K562 (cell line): ENCODE measurements at regions not wholly inside any gene's neighbourhood (a gene's known extent, or its start where the extent isn't known, plus 50 kb on each side); places are given as distances from the start of the nearest gene placed in this dataset.

Source experiments
- ATAC-seq: fragments of 200-7000 bp; cut with Tn5 transposase; 3 replicates; pipeline ENCODE4 v1.9.1; 2020; ENCODE audit warnings: moderate library complexity
- BruUV-seq: library from RNA; stranded (reverse); fragments of 400-500 nt; replicated peaks from 2 replicates; lab custom pipeline; 2021; lab: Mats Ljungman, UMichigan
- CTCF ChIA-PET: fragments of 300-600 bp; formaldehyde crosslinking; extraction: SDS; loops from one replicate; lab custom pipeline; 2021; ENCODE audit warnings: low intra/inter-chr PET ratio; lab: Yijun Ruan, JAX
- POLR2A ChIA-PET: fragments of 300-600, 350-650 bp; sonication (Branson Sonifier 250); formaldehyde crosslinking; extraction: SDS; loops from one replicate; lab custom pipeline; 2021; ENCODE audit warnings: antibody characterized with exemption, inconsistent platforms; lab: Yijun Ruan, JAX
- DNase-seq, 4 experiments: peaks; one replicate each; pipeline versions ENCODE4 v3.0.0 to v3.0.0-alpha.2; 2011 to 2018; ENCODE audit warnings: low spot score in 3 of 4, mixed read lengths in 3 of 4; ENCODE audit errors: extremely low read depth in 1 of 4
- FAIRE-seq: peaks from 2 replicates; lab custom pipeline; 2011; peaks lifted over from hg19 to GRCh38; lab: Jason Lieb, UNC
- H2AFZ ChIP-seq: 2 replicates; pipeline ENCODE4 v1.6.0; 2011; ENCODE audit warnings: low read depth, low read length, control low read depth, inconsistent platforms
- H3K27ac ChIP-seq: fragments of 200-600 bp; 3 replicates; pipeline ENCODE4 v1.8.0; 2011; ENCODE audit warnings: low read depth, mild to moderate bottlenecking, control low read depth, inconsistent platforms, low read length, moderate library complexity, mixed read lengths; ENCODE audit errors: extremely low read depth
- H3K27me3 ChIP-seq, 2 experiments: fragments of 300-600 bp in 1 of 2; 2 replicates in 1 of 2; 3 replicates in 1 of 2; pipeline versions ENCODE4 v1.6.0 to v1.8.0; 2011; ENCODE audit warnings: inconsistent platforms in 2 of 2, low read length in 2 of 2, mild to moderate bottlenecking in 1 of 2, mixed read lengths in 1 of 2, moderate library complexity in 1 of 2; ENCODE audit not compliant: control insufficient read depth in 2 of 2, insufficient read depth in 2 of 2
- H3K36me3 ChIP-seq: fragments of 300-600 bp; 3 replicates; pipeline ENCODE4 v1.8.0; 2011; ENCODE audit warnings: mild to moderate bottlenecking, low read length, inconsistent platforms; ENCODE audit not compliant: control insufficient read depth, insufficient read depth
- H3K4me1 ChIP-seq, 2 experiments: fragments of 200-600 bp in 1 of 2; replicated peaks in 1 of 2; 2 replicates in 1 of 2; 3 replicates in 1 of 2; pipeline versions ENCODE4 v1.5.1 to v1.8.0; 2011; ENCODE audit warnings: inconsistent platforms in 2 of 2, low read length in 2 of 2, mild to moderate bottlenecking in 1 of 2, mixed read lengths in 1 of 2, moderate library complexity in 1 of 2; ENCODE audit not compliant: control insufficient read depth in 2 of 2, insufficient read depth in 2 of 2
- H3K4me2 ChIP-seq: 2 replicates; pipeline ENCODE4 v1.6.1; 2011; ENCODE audit warnings: low read length, control low read depth, inconsistent platforms, mixed read lengths; ENCODE audit not compliant: insufficient read depth
- H3K4me3 ChIP-seq: fragments of 200-600 bp; sonication (generic), shearing (Covaris generic); 2 replicates; pipeline ENCODE4 v1.5.1; 2016; ENCODE audit warnings: control low read depth, inconsistent platforms
- H3K79me2 ChIP-seq: fragments of 200-600 bp; 3 replicates; pipeline ENCODE4 v1.8.0; 2011; ENCODE audit warnings: low read length, inconsistent platforms; ENCODE audit not compliant: control insufficient read depth, insufficient read depth
- H3K9ac ChIP-seq, 2 experiments: 2 replicates each; pipeline versions ENCODE4 v1.6.0 to v1.6.1; 2011; ENCODE audit warnings: low read depth in 2 of 2, low read length in 2 of 2, control low read depth in 1 of 2, inconsistent platforms in 1 of 2, mild to moderate bottlenecking in 1 of 2, mixed read lengths in 1 of 2; ENCODE audit not compliant: insufficient read depth in 1 of 2
- H3K9me1 ChIP-seq: one replicate; pipeline ENCODE4 v1.6.0; 2011; ENCODE audit warnings: inconsistent platforms, mild to moderate bottlenecking, low read length, moderate library complexity; ENCODE audit not compliant: control insufficient read depth, insufficient read depth
- H3K9me3 ChIP-seq: replicated peaks from 2 replicates; pipeline ENCODE4 v1.5.1; 2011; ENCODE audit warnings: low read depth, low read length, inconsistent platforms; ENCODE audit not compliant: control insufficient read depth, insufficient read depth
- H4K20me1 ChIP-seq: replicated peaks from 2 replicates; pipeline ENCODE4 v1.6.1; 2011; ENCODE audit warnings: low read length, inconsistent platforms, mixed read lengths; ENCODE audit not compliant: control insufficient read depth, insufficient read depth
- BCL6 ChIP-seq: fragments of 250-450 bp; sonication (Bioruptor Pico); IDR thresholded peaks from 2 replicates; pipeline ENCODE4 v1.4.0; 2020
- BRCA1 ChIP-seq, 2 experiments: fragments of 450-650 bp in 1 of 2; sonication (generic) in 1 of 2; formaldehyde crosslinking in 1 of 2; IDR thresholded peaks; 2 replicates each; pipeline versions ENCODE4 v1.5.0 to v1.6.1; 2017 to 2020; ENCODE audit warnings: mild to moderate bottlenecking in 1 of 2, missing genetic modification reagents in 1 of 2
- FOXJ2 ChIP-seq: fragments of 200-800 bp; sonication (Bioruptor generic); IDR thresholded peaks from 2 replicates; pipeline ENCODE4 v1.6.1; 2016; ENCODE audit warnings: missing genetic modification characterization, missing compliant biosample characterization
- FOXP1 ChIP-seq: sonication (generic); formaldehyde crosslinking; IDR thresholded peaks from 2 replicates; pipeline ENCODE4 v1.8.0; 2022; ENCODE audit warnings: mild to moderate bottlenecking, missing genetic modification reagents
- HNRNPK ChIP-seq: fragments of 200-400 bp; formaldehyde crosslinking; IDR thresholded peaks from one replicate; pipeline ENCODE4 v1.6.1; 2018; ENCODE audit warnings: mild to moderate bottlenecking, low read depth, low read length; ENCODE audit not compliant: poor library complexity, severe bottlenecking
- ILK ChIP-seq: fragments of 450-650 bp; IDR thresholded peaks from 2 replicates; pipeline ENCODE4 v1.6.1; 2016; ENCODE audit warnings: missing genetic modification characterization, low read depth, mild to moderate bottlenecking, missing compliant biosample characterization, moderate library complexity, borderline replicate concordance
- IRF2 ChIP-seq: sonication (generic); formaldehyde crosslinking; IDR thresholded peaks from 2 replicates; pipeline ENCODE4 v1.8.1; 2022; ENCODE audit warnings: mild to moderate bottlenecking, missing genetic modification reagents
- NFXL1 ChIP-seq: fragments of 450-650 bp; formaldehyde crosslinking; IDR thresholded peaks from 2 replicates; pipeline ENCODE4 v1.4.0; 2021; ENCODE audit warnings: mild to moderate bottlenecking
- NR2C1 ChIP-seq, 2 experiments: fragments of 450-650 bp; IDR thresholded peaks; 2 replicates each; pipeline ENCODE4 v1.6.1; 2017; ENCODE audit warnings: mild to moderate bottlenecking in 2 of 2, antibody characterized with exemption in 1 of 2, inconsistent platforms in 1 of 2, missing compliant biosample characterization in 1 of 2, missing genetic modification characterization in 1 of 2
- PTBP1 ChIP-seq: fragments of 200-400 bp; formaldehyde crosslinking; IDR thresholded peaks from 2 replicates; pipeline ENCODE4 v1.6.1; 2017; ENCODE audit warnings: low read depth, low read length
- SAP30 ChIP-seq: fragments of 200-600 bp; sonication (generic); IDR thresholded peaks from 2 replicates; pipeline ENCODE4 v1.6.1; 2012; ENCODE audit warnings: borderline replicate concordance, low read depth, mild to moderate bottlenecking, moderate library complexity, low read length, control low read depth, inconsistent platforms; ENCODE audit not compliant: insufficient read depth, poor library complexity, severe bottlenecking
- USF1 ChIP-seq: sonication (generic); formaldehyde crosslinking; IDR thresholded peaks from 2 replicates; pipeline ENCODE4 v1.9.0; 2022; ENCODE audit warnings: mild to moderate bottlenecking, missing genetic modification reagents
- ZNF274 ChIP-seq: IDR thresholded peaks from 2 replicates; pipeline ENCODE4 v1.6.1; 2011; ENCODE audit warnings: low read depth, mild to moderate bottlenecking, low read length, moderate library complexity, borderline replicate concordance
- ZNF324 ChIP-seq: fragments of 250-450 bp; sonication (Bioruptor Pico); IDR thresholded peaks from 2 replicates; pipeline ENCODE4 v1.4.0; 2020; ENCODE audit warnings: mild to moderate bottlenecking
- ZNF583 ChIP-seq: fragments of 250-450 bp; sonication (Bioruptor Pico); IDR thresholded peaks from 2 replicates; pipeline ENCODE4 v1.4.0; 2020
- WGBS: fragments of 100-300 bp; shearing (Covaris generic); methylation state at CpG from one replicate; pipeline ENCODE4 v1.1.6; 2016; ENCODE audit warnings: low coverage, mixed read lengths; ENCODE audit not compliant: insufficient coverage; ENCODE audit errors: missing lambda C conversion rate; 5-methylcytosine and 5-hydroxymethylcytosine counted together
- in situ Hi-C: fragments of 300-500 bp; cut with MboI; formaldehyde crosslinking; loops from 4 replicates; pipeline ENCODE4 v1.15.0; 2018; ENCODE audit warnings: inconsistent platforms, mixed read lengths
- intact Hi-C: fragments of 100-400 bp; cut with micrococcal nuclease; formaldehyde crosslinking; loops from 2 replicates; pipeline ENCODE4 v1.14.2; 2022
- TF ChIP-seq, protein P1 (sequence below): fragments of 450-650 bp; formaldehyde crosslinking; IDR thresholded peaks from 2 replicates; pipeline ENCODE4 v1.4.0; 2020; ENCODE audit warnings: mild to moderate bottlenecking, moderate library complexity

GRCh38 chr11:79739591-79739990, 298.8 kb upstream of the TENM4 start (continued):
- TF ChIP-seq PTBP1 (no peak), ZNF583 (CRISPR knock-in tag) (no peak), FOXJ2 (tag) (no peak), ZNF324 (CRISPR knock-in tag) (no peak), HNRNPK (no peak), ILK (tag) (no peak), NR2C1 (IDR thresholded peaks at IDR 0.05) (no peak), NR2C1 (tag; IDR thresholded peaks at IDR 0.05) (no peak), USF1 (no peak), SAP30 (no peak), BCL6 (no peak)

- Histone ChIP-seq H3K4me2 (no peak overlapping the region), H4K20me1 (no peaks in the 10 kb centered on the region), H3K9me3 (no peaks in the 10 kb centered on the region), H3K4me3 (no peak overlapping the region), H3K79me2 (no peaks in the 10 kb centered on the region), H3K36me3 (no peaks in the 10 kb centered on the region), H3K27me3 (no peaks in the 10 kb centered on the region), H3K27ac (no peak overlapping the region), H3K4me1 (no peaks in the 10 kb centered on the region), H3K9me1 (no peaks in the 10 kb centered on the region), H3K9ac (no peak overlapping the region), H2AFZ (no peak overlapping the region)
- TF ChIP-seq IRF2 = no peak
- no peak for TF ChIP-seq BRCA1 (IDR thresholded peaks at IDR 0.05)
- TF ChIP-seq BRCA1 (CRISPR knock-in tag; IDR thresholded peaks at IDR 0.05) = no peak
- TF ChIP-seq ZNF274 = no peak
- TF ChIP-seq, protein P1, sequence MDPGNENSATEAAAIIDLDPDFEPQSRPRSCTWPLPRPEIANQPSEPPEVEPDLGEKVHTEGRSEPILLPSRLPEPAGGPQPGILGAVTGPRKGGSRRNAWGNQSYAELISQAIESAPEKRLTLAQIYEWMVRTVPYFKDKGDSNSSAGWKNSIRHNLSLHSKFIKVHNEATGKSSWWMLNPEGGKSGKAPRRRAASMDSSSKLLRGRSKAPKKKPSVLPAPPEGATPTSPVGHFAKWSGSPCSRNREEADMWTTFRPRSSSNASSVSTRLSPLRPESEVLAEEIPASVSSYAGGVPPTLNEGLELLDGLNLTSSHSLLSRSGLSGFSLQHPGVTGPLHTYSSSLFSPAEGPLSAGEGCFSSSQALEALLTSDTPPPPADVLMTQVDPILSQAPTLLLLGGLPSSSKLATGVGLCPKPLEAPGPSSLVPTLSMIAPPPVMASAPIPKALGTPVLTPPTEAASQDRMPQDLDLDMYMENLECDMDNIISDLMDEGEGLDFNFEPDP (CRISPR knock-in tag) = no peak
- TF ChIP-seq FOXP1 (CRISPR knock-in tag) = no peak
- no peak for TF ChIP-seq NFXL1
- no TSS peak for BruUV-seq
- DNase-seq (no peak), ATAC-seq (no peak), FAIRE-seq (no peak)
- CTCF ChIA-PET = no interaction called here
- intact Hi-C loops (no loop called here), in situ Hi-C loops (no loop called here)
- POLR2A ChIA-PET = interaction anchor here (0.5 kb wide), 1 partner anchor 15 kb away, joined by 3 read pairs; no protein-coding TSS in a partner anchor
- 5% methylated on average over 7 of the region's 7 CpGs for WGBS
Measured at GRCh38 chr11:79727221-79727620, 286.4 kb upstream of the TENM4 start.
